Left hindlimb (tissue), 1 donor: ENCODE measurements at regions not wholly inside any gene's neighbourhood (a gene's known extent, or its start where the extent isn't known, plus 50 kb on each side); places are given as distances from the start of the nearest gene placed in this dataset.
A peak's percentile ranks its signal among the peaks of the same experiment; 100 is the strongest.
"Not testable (repeated sequence)": the region's sequence is repeated elsewhere in the genome, so short reads cannot be mapped to it uniquely, and the experiment has no call there.

ENCODE experiments used
- DNase-seq: peaks from one replicate; pipeline ENCODE4 v3.0.0-alpha.2; 2018

DNA sequence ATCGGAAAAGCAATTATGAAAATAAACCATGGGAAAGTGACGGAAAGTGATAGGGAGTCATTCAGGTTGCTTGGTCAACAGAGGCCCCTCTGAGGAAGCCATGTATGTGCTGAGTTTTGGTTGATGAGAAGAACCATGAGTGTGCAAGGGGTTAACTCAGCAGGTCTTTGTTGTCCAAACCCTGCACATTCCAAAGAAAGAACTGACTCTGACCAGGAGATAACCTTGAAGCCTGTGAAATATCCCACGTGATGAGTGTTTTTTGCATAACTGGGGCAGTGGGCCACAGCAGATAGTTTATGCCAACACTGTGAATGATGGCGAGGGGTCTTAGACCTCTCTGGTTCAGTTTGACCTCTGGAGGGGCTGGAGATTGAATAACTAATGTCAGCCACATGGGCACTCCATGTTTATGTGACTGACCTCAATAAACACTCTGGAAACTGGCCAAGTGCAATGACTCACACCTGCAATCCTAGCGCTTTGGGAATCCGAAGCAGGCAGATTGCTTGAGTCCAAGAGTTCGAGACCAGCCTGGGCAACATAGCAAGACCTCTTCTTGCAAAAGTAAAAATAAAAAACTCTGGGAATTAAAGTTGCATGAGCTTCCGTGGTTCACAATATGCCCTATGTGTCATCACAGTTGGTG lies 154.0 kb upstream of the FOXK1 start:
- DNase-seq, result no peak

DNA sequence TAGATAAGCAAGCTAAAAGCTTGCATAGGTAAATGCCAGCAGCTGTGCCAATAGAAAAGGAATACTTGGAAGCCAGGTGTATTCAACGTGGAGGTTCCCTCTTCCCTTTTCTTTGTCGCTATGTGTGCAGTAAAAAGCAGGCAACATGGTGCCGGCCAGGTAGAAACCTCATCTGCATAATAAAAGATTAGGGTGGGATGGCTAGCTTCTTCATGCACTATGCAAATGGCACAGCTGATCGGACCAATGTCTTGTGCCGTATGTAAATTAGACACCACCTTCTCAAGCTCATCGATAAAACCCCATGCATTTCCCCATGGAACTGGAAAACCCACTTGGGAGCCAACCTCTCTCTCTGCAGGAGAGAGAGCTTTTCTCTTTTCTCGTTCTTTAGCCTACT lies 150.9 kb upstream of the FOXK1 start:
- no peak for DNase-seq

DNA sequence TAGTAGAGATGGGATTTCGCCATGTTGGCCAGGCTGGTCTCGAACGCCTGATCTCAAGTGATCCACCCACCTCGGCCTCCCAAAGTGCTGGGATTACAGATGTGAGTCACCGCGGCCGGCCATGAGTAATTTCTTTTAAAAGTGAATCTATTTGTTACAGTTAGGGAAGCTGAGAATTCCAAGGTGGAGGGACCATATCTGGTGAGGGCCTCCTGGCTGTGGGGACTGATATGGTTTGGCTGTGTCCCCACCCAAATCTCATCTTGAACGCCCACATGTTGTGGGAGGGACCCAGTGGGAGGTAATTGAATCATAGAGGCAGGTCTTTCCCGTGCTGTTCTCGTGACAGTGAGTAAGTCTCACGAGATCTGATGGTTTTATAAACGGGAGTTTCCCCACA lies 148.8 kb upstream of the FOXK1 start:
- DNase-seq, result not testable (repeated sequence)

DNA sequence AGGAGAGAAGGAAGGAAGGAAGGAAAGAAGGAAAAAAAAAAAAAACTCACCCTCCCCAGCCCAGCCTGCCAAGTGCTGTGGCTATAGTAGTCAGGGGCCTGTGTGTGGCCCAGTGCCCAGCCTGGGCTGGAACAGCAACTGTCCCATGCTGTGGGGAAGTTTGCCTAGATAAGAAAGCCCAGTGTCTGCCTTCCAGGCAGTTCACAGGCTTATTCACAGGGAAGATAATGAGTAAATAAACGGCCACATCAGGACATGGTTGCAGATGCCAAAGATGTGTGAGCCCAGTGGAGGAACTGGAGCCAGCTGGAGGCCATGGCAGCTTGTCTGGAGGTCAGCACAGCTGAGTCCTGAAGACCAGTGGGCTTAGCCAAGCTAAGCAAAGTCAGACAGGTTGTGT lies 132.4 kb upstream of the FOXK1 start:
- DNase-seq, result no peak

DNA sequence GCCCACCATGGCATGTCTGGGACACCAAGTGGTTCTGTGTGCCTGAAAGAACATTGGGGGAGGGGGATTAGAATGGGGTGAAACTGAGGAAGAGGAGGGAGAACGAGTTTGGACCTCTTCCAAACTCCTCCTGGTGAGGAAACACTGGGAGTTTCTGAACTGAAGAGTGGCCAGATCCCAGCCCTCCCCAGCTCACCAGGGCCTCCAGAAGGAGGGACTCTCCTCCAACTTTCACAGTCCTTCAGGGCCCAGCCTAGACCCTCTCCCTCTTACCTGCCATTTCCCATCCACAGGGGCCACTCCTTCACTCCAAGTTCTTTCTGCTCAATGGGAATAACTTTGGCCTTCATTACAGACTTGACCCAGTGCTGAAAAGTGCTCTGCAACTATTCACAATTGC lies 132.0 kb upstream of the FOXK1 start:
- no peak for DNase-seq

DNA sequence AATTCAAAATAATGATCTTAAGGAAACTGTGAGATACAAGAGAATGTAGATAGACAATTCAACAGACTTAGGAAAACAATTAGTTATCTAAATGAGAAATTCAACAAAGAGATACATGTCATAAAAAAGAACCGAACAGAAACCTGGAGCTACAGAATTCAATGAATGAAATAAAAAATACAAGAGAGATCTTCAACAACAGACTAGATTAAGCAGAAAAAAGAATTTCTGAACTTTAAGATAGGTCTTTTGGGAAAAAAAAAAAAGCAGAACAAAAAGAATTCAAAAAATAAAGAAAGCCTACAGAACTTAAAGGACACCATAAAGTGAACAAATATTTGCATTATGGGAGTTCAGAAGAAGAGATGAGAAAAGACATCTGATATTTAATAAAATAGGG lies 129.1 kb upstream of the FOXK1 start:
- DNase-seq, result no peak

DNA sequence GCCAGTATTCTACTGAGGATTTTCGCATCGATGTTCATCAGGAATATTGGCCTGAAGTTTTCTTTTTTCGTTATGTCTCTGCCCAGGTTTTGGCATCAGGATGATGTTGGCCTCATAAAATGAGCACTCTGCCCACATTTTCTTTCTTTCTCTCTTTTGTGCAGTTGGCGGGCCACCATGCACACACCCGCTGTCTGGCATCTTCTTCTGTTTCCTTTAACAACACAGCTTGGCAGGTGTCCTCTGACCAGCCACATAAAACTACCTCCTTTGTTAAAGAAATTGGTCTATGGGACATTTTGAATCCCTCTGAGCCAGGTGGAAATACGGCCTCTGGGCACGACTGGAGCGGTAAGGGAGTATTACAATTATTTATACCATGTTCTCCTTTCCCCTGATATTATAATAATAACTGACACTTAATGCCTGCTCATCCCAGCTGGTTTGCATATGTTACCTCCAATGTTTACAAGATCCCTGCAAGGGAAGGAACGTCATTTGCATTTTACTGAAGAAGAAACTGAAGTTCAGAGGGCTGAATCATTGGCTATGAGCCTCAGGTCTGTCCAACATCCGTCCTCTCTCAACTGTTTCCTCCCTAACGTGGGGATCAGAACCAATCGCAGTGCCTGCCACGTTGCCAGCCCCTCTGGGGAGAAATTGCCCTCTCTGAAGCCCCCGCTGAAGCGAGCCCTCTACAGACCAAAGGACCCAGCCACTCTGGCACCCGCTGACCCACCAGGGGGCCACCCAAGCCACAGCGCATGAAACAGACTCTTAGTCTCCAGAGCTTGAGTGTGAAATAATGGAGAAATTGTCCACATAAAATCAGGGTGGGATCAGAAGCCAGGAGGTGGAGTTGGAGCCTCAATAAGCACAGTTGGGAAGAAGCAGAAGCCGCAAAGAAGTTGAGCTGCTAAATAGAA lies 125.0 kb upstream of the FOXK1 start:
- DNase-seq, result no peak

DNA sequence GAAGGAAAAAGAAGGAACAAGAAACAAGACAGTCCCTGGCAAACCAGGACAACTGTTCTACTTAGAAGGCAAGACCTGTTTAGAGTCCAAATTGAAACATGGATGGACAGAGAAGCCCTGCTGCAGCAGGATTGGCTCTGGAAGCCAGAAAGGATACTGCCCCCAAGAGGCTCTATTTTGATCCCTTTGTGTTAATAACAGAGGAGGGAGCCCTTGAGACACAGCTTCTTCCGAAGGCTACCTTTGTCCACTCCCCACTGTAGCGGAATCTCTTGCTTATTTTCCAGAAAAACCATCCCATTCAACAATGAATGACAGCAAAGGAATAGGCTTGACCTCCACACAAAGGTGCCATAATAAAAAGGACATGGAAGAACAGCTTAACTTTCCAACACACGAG lies 120.3 kb upstream of the FOXK1 start:
- DNase-seq, result no peak

DNA sequence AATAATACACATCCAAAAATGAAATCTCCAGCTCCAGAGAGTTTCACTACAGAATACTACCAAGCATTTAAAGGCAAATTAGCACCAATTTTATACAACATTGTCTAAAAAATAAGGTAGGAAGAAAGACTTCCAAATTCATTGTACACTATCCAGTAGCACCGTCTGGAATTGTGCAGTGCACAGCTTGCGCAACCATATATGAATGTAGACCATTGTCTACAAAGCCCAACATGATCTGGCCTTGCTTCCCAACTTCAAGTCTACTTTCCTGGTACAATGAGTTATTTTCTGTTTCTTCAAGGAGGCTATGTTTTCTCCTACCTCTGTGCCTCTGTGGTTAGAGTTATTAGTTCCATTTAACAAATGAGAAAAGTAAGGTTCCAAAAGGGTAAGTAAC lies 115.4 kb upstream of the FOXK1 start:
- no peak for DNase-seq

DNA sequence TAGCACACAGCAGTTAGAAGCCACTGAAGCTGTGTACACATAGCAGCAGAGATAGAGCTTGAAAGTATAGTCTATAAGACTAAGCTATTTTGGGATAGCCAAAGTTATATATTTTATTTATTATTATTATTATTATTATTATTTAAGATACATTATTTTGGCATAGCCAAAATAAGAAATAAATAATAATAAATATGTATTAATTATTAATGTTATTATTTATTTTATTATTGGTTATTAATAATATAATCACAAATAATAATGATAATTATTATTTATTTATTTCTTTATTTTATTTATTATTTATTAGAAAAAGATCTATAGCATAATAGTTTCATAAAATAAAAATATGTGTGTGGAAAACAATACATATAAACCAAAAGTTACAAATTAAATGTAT lies 107.2 kb upstream of the FOXK1 start:
- DNase-seq, result no peak

DNA sequence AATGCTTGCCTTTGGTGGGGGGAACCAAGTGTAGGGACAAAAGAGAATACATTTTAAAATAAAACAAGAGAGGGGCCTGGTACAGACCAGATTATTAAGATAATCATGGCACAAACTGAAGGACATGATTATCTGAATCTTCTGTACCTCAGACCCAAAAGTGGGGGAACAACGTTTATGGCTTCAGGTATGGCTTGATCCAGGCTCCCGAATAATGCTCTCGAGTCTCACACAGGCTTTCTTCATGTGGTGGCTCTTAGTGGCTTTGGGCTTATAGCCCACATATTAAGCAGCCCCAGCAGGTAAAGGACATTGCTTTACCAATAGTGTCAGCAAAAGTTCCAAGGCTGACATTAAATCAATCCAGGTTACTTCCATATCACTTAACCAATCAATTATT lies 106.8 kb upstream of the FOXK1 start:
- DNase-seq, result no peak

DNA sequence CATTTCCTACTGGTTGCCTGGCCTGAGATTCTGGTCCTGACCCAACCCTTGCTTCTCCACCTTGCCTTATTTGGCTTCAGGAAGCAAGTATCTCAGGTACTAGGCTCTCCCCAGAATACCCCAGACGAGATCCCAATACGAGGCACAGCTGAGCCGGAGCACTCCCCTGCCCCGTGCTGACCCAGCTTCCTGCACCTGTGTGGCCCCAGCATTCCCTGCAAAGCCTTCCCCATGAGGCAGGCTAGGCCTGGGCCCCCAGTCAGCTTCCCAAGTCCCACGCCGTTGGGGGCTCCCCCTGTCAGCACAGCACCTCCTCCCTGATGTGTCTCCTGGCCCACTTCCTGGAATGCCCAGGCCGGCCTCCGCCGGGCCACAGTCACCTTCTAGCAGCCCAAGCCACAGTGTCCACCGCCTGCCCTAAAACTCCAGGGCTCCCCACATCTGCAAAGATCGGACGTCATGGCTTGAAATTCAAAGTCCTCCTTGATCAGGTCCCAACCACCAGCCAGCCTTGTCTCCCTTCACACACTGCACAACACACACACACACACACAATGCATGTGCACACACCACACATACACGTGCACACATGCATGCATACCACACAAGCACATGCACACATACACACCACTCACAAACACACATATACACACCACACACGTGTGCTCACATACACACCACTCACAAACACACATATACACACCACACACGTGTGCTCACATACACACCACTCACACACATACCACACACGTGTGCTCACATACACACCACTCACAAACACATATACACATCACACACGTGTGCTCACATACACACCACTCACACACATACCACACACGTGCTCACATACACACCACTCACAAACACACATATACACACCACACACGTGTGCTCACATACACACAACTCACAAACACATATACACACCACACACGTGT lies 78.9 kb upstream of the FOXK1 start:
- DNase-seq, result no peak

DNA sequence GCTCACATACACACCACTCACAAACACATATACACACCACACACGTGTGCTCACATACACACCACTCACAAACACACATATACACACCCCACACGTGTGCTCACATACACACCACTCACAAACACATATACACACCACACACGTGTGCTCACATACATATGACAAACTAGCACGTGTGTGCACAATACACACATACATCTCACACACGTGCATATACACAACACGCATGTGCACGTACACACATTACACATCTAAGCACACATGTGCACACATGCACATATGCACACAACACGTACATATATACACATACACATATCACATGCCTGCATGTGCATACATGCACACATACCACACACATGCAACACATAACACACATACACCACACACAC lies 78.3 kb upstream of the FOXK1 start:
- no peak for DNase-seq

DNA sequence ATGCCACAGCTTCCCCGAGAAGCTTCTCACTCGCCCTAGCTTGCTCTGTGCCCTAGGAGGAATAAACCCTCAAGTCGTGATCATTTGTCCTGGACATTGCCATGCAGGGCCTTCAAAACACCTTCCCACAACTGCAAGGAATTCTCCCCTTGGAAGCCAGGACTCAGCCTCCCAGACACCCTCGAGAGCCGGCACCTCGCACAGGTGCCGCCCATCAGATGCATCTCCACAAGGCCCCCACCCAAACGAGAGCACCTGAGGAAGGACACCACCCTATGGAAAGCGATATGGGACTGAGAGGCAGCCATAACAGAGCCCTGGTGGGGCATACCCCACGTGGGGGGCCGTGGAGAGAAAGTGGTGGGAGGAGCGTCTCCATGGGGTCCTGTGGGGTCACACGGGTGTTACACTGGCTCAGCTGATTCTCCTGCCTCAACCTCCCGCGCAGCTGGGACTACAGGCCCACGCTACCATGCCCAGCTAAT lies 77.6 kb upstream of the FOXK1 start:
- no peak for DNase-seq

DNA sequence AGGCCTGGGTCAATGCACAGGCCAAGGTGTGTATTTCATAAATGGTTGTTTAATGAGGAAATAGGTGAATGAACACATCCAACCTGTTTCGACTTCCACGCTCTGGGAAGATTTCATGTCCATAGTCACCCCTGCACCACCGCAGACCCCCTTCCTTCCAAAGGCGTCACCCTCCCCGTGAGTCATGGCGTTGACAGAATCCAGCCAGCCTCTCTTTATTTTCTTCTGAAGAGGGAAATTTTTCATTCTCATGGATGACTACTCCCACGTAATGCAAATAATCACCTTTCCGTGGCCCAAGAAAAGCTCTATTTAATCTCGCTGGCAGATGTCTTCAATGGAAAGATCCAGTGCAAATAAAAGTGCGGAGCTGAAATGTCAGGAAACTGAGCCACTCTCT lies 75.3 kb upstream of the FOXK1 start:
- no peak for DNase-seq

DNA sequence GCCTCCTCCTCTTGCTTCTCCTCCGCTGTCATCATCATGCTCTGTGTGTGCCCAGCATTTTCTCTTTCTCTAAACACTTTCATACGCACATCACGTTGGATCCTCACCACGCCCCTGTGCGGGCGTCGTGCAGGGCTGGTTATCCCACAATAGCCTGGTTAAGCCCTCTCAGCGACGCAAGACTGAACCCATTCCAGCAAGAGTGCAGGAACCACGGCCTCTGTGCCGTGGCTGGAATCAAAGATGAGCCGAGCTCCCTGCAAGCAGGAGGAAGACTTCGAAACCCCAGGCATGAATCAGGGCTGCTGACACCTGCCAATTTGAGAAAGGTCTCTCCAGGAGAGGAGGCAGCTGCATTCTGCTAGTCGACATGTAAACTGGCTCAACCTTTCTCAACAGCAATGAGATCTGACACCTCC lies 74.8 kb upstream of the FOXK1 start:
- DNase-seq, result no peak

DNA sequence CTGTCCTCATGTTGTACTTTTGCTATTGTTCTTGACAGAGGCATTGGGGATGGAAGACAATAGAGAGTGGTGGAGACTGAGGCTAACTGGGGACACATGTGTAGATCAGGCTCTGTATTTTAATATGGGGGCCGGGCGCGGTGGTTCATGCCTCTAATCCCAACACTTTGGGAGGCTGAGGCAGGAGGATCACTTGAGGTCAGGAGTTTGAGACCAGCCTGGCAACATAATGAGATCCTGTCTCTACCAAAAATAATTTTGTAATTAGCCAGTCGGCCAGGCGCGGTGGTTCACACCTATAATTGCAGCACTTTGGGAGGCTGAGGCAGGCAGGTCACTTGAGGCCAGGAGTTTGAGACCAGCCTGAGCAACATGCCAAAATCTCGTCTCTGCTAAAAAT lies 72.5 kb upstream of the FOXK1 start:
- not testable (repeated sequence) for DNase-seq

DNA sequence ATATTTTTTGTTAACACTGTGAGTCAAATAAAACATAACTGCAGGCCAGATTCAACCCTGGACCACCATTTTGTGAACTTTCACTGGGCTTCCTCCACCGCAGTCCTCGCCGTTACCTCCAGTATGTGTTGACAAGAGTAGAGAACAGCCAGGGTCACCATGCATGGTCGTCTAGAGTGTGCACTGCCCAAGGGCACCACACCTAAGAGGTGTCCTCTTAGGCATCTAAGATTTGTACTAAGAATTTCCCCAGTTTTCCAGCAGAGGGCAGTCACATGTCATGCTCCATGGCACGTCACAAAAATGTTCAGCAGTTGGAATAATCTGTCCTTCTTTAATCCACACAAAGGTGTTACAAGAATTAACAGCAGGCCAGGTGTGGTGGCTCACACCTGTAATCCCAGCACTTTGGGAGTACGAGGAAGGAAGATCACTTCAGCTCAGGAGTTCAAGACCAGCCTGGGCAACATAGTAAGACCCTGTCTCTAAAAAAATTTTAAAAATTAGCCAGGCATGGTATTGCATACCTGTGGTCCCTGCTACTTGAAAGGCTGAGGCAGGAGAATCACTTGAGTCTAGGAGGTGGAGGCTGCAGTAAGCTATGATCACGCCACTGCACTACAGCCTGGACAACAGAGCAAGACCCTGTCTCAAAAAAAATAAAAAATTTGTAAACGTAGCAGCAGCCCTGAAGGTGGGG lies 71.2 kb upstream of the FOXK1 start:
- peak; percentile 52 for DNase-seq

DNA sequence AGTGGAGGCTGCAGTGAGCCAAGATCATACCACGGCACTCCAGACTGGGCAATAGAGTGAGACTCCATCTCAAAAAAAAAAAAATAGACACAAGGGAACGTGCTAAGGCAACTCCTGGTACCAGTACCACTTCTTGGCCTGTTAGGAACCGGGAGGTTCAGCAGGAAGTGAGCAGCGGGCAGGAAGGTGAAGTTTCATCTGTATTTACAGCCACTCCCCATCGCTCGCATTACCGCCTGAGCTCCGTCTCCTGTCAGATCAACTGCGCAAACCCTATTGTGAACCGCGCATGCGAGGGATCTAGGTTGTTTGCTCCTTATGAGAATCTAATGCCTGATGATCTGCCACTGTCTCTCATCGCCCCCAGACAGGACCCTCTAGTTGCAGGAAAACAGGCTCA lies 69.9 kb upstream of the FOXK1 start:
- DNase-seq, result peak; percentile 8

DNA sequence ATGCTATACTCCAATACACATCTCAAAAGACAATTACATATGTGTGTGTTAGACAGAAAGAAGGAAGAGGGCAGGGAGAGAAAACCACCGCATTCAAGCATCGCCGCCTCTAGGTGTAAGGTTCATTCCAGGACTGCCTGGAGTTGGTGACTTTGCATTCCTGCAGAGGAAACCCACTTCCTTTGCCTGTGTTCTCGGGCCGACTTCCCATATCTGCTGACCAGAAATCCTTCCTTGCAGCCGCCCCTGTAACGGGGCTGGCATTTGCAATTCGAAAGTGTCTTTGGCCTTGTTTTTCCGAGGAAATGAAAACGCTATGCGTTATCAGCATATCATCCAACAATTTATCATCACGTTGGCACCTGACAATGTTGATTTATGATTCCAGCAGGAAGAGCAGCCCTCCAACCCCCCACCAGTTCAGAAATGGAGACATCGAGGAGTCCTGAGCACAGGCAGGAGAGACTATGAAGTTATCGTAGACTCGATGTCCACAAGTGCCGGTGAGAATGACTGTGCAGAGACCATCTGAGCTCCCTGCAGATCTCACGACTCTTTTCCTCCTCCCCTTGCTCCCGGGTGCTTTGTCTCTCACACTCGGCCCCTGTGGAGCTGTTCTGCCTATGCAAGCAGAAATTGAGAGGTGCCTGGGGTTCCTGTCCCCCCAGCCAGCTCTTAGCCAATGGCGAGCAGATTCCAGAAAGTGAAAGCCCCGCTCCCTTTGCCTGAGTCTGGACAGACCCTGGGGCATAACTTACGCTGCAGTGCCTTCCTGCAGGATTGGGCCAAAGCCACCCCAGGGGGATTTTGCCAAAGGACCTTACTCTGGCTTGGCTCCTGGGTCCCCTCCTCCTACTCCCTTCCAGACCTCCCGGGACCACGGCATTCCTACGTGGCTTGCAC lies 68.9 kb upstream of the FOXK1 start:
- DNase-seq, result no peak

DNA sequence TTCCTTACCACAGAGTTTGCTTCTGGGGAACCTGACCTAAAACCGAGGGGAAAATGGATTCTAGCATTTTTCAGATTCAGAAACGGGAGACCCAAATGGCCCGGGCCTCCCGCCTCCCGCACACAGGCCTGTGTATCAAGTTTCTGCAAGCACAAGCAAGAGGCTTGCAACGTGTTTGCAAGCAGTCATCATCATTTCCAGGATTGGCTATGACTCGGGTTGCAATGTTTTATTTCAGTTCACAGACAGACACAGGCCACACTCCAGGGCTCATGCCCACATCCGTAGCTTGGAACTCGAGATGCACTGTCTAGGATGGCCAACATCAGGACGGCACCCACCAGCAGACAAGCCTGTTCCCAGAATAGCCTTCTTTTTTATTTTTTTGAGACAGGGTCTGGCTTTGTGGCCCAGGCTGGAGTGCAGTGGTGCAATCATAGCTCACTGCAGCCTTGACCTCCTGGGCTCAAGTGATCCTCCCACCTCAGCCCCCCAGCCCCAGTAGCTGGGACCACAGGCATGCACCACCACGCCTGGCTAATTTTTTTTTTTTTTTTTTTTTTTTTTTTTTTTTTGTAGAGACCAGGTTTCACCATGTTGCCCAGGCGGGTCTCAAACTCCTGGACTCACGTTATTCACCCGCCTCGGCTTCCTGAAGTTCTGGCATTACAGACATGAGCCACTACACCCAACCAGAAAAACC lies 68.1 kb upstream of the FOXK1 start:
- DNase-seq, result peak; percentile 58
